Lower lobe of right lung (tissue), 2 donors: ENCODE measurements at regions not wholly inside any gene's neighbourhood (a gene's known extent, or its start where the extent isn't known, plus 50 kb on each side); places are given as distances from the start of the nearest gene placed in this dataset.

ENCODE experiments used
- ATAC-seq, 2 donors: fragments of 200-7000 bp; cut with Tn5 transposase; one replicate each; pipeline ENCODE4 v1.9.1; 2020 to 2022; ENCODE audit warnings: mild to moderate bottlenecking in 2 of 2, moderate library complexity in 2 of 2
- DNase-seq: peaks from one replicate; pipeline ENCODE4 v3.0.0-alpha.2; 2020
- H3K27ac ChIP-seq: fragments of 200-600 bp; one replicate; pipeline ENCODE4 v1.8.0; 2022
- H3K27me3 ChIP-seq: fragments of 200-600 bp; one replicate; pipeline ENCODE4 v1.8.0; 2022; ENCODE audit warnings: low read depth
- H3K36me3 ChIP-seq: fragments of 200-600 bp; one replicate; pipeline ENCODE4 v1.8.0; 2022; ENCODE audit warnings: mild to moderate bottlenecking
- H3K4me1 ChIP-seq: fragments of 200-600 bp; one replicate; pipeline ENCODE4 v1.8.0; 2022
- H3K4me3 ChIP-seq: fragments of 200-600 bp; one replicate; pipeline ENCODE4 v1.8.0; 2022; ENCODE audit warnings: mild to moderate bottlenecking
- H3K9me3 ChIP-seq: fragments of 200-600 bp; one replicate; pipeline ENCODE4 v1.8.0; 2022
- CTCF ChIP-seq: fragments of 200-600 bp; IDR thresholded peaks from one replicate; pipeline ENCODE4 v1.8.0; 2022; ENCODE audit warnings: antibody characterized with exemption, mild to moderate bottlenecking
- intact Hi-C: fragments of 100-400 bp; cut with DNase I; formaldehyde crosslinking; loops from one replicate; pipeline ENCODE4 v1.11.0; 2022
- donor health status: DM: no; HTN: yes; CAD: no; lungs with severe emphysema.

- H3K36me3 ChIP-seq: no peaks in the 10 kb centered on the region
- H3K4me1 ChIP-seq: peaks cover 11% of the 10 kb centered on the region
- no peak for TF ChIP-seq CTCF
- no peak for ATAC-seq
- no peaks in the 10 kb centered on the region for H3K9me3 ChIP-seq
- DNase-seq: no peak
- intact Hi-C loops: no loop called here
- no peak overlapping the region for H3K27ac ChIP-seq
- H3K4me3 ChIP-seq: no peak overlapping the region
- H3K27me3 ChIP-seq: no peaks in the 10 kb centered on the region
These were observed 228.2 kb downstream of the AHR start for GRCh38 chr7:17526621-17527020.

GRCh38 chr7:17528636-17529035, 230.2 kb downstream of the AHR start:
- ATAC-seq (no peak), DNase-seq (no peak)
- no peak overlapping the region for H3K27ac ChIP-seq
- H3K9me3 ChIP-seq: no peaks in the 10 kb centered on the region
- intact Hi-C loops: no loop called here
- H3K36me3 ChIP-seq: no peaks in the 10 kb centered on the region
- H3K4me1 ChIP-seq: peaks cover 7% of the 10 kb centered on the region
- TF ChIP-seq CTCF: no peak
- no peaks in the 10 kb centered on the region for H3K27me3 ChIP-seq
- no peak overlapping the region for H3K4me3 ChIP-seq

GRCh38 chr7:17530244-17530643, 231.8 kb downstream of the AHR start:
- H3K36me3 ChIP-seq: no peaks in the 10 kb centered on the region
- DNase-seq (no peak), ATAC-seq (peak; percentile 47 to 49)
- H3K4me1 ChIP-seq: no peaks in the 10 kb centered on the region
- H3K27ac ChIP-seq: no peak overlapping the region
- no peaks in the 10 kb centered on the region for H3K9me3 ChIP-seq
- H3K4me3 ChIP-seq: no peak overlapping the region
- TF ChIP-seq CTCF: no peak
- no peaks in the 10 kb centered on the region for H3K27me3 ChIP-seq
- intact Hi-C loops: no loop called here

GRCh38 chr7:17530741-17531421, 232.4 kb downstream of the AHR start:
- ATAC-seq (peak in 1 of 2 donors; percentile 69), DNase-seq (no peak)
- H3K36me3 ChIP-seq: no peaks in the 10 kb centered on the region
- no peak overlapping the region for H3K4me3 ChIP-seq
- intact Hi-C loops: no loop called here
- H3K4me1 ChIP-seq: no peaks in the 10 kb centered on the region
- no peak overlapping the region for H3K27ac ChIP-seq
- TF ChIP-seq CTCF: peak; percentile 38
- no peaks in the 10 kb centered on the region for H3K27me3 ChIP-seq
- no peaks in the 10 kb centered on the region for H3K9me3 ChIP-seq

GRCh38 chr7:17532861-17533404, 234.5 kb downstream of the AHR start:
- no peaks in the 10 kb centered on the region for H3K9me3 ChIP-seq
- ATAC-seq (peak; percentile 68 to 74), DNase-seq (no peak)
- H3K4me1 ChIP-seq: no peaks in the 10 kb centered on the region
- no peaks in the 10 kb centered on the region for H3K36me3 ChIP-seq
- no peak overlapping the region for H3K27ac ChIP-seq
- no peak for TF ChIP-seq CTCF
- intact Hi-C loops: no loop called here
- no peaks in the 10 kb centered on the region for H3K27me3 ChIP-seq
- no peak overlapping the region for H3K4me3 ChIP-seq
